Testis (tissue), 2 donors: ENCODE measurements at regions not wholly inside any gene's neighbourhood (a gene's known extent, or its start where the extent isn't known, plus 50 kb on each side); places are given as distances from the start of the nearest gene placed in this dataset.

ENCODE experiments used
- CTCF ChIP-seq, 3 experiments: fragments of 450-650 bp in 2 of 3; fragments of 200-600 bp in 1 of 3; sonication (generic) in 1 of 3; IDR thresholded peaks; one replicate each; pipeline ENCODE4 v1.5.1; 2016 to 2019; ENCODE audit warnings: antibody characterized with exemption in 3 of 3, mild to moderate bottlenecking in 2 of 3, moderate library complexity in 1 of 3
- POLR2A ChIP-seq: fragments of 450-650 bp; IDR thresholded peaks from one replicate; pipeline ENCODE4 v1.6.1; 2017; ENCODE audit warnings: antibody characterized with exemption, mild to moderate bottlenecking, moderate library complexity

DNA sequence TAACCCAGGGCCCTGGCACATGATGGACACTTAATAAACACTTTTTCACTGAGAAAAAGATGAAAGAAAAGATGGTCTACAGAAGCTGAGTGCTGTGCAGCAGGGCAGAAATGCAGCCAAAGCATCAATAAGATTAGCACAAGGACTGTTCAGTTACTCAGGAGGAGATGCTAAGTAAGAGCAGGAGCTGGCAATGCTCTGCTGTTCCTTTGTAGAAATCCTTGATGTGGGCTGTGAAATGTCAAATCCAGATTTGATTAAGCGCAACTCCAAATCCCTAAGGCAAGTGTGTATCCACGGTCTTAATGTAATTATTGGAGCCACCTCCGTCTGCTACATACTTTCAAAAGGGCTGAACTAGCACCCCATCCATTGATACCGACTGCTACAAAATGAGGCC is 151.8 kb upstream of the BTG1 start:
- TF ChIP-seq CTCF (IDR thresholded peaks at IDR 0.05) (no peak), POLR2A (no peak)
